Tibial artery (tissue), 4 donors: ENCODE measurements at regions not wholly inside any gene's neighbourhood (a gene's known extent, or its start where the extent isn't known, plus 50 kb on each side); places are given as distances from the start of the nearest gene placed in this dataset.
A peak's percentile ranks its signal among the peaks of the same experiment; 100 is the strongest.

Experiments used
- DNase-seq, 2 donors: peaks; one replicate each; pipeline ENCODE4 v3.0.0-alpha.2; 2019
- H3K27ac ChIP-seq, 2 donors: fragments of 200-600 bp; sonication (generic) in 1 of 2; 1 replicate in 1 of 2; 2 replicates in 1 of 2; pipeline ENCODE4 v1.5.1; 2018 to 2019; ENCODE audit warnings: mild to moderate bottlenecking in 1 of 2
- H3K27me3 ChIP-seq, 2 donors: fragments of 200-600 bp; sonication (generic) in 1 of 2; one replicate each; pipeline versions ENCODE4 v1.5.1 to v1.6.0; 2016 to 2019
- H3K36me3 ChIP-seq, 3 donors: fragments of 200-600 bp; sonication (generic) in 2 of 3; one replicate each; pipeline ENCODE4 v1.5.1; 2016 to 2019; ENCODE audit warnings: mild to moderate bottlenecking in 2 of 3
- H3K4me1 ChIP-seq, 4 donors: fragments of 200-600 bp; sonication (generic) in 2 of 4; 1 replicate in 3 of 4; 2 replicates in 1 of 4; pipeline ENCODE4 v1.5.1; 2016 to 2019
- H3K4me3 ChIP-seq, 2 donors: fragments of 200-600 bp; sonication (generic) in 1 of 2; 1 replicate in 1 of 2; 2 replicates in 1 of 2; pipeline ENCODE4 v1.5.1; 2018 to 2019; ENCODE audit warnings: mild to moderate bottlenecking in 2 of 2
- H3K9me3 ChIP-seq, 3 donors: fragments of 200-600 bp; sonication (generic) in 1 of 3; one replicate each; pipeline ENCODE4 v1.5.1; 2016 to 2019
- CTCF ChIP-seq, 2 experiments: fragments of 200-600 bp in 1 of 2; fragments of 450-650 bp in 1 of 2; IDR thresholded peaks; one replicate each; pipeline ENCODE4 v1.5.1; 2017 to 2019; ENCODE audit warnings: antibody characterized with exemption in 2 of 2, mild to moderate bottlenecking in 1 of 2, moderate library complexity in 1 of 2
- intact Hi-C: fragments of 100-400 bp; cut with DNase I; formaldehyde crosslinking; loops from one replicate; pipeline ENCODE4 v1.15.0; 2023; ENCODE audit warnings: low total_unique reads

GRCh38 chr9:17907779-17908508 lies 329.1 kb downstream of the SH3GL2 start:
- no peak for DNase-seq
- peaks cover 0 to 26% (median 14%) of the 10 kb centered on the region in 4 donors for H3K4me1 ChIP-seq
- intact Hi-C loops, result no loop called here
- no peaks in the 10 kb centered on the region for H3K36me3 ChIP-seq
- TF ChIP-seq CTCF (IDR thresholded peaks at IDR 0.05), result no peak
- no peaks in the 10 kb centered on the region for H3K9me3 ChIP-seq
- H3K27me3 ChIP-seq, result peaks cover 0 to 2% of the 10 kb centered on the region in 2 donors
- peak overlapping the region; percentile 60 to 61 for H3K4me3 ChIP-seq
- peak overlapping the region; percentile 82 to 83 for H3K27ac ChIP-seq

DNA sequence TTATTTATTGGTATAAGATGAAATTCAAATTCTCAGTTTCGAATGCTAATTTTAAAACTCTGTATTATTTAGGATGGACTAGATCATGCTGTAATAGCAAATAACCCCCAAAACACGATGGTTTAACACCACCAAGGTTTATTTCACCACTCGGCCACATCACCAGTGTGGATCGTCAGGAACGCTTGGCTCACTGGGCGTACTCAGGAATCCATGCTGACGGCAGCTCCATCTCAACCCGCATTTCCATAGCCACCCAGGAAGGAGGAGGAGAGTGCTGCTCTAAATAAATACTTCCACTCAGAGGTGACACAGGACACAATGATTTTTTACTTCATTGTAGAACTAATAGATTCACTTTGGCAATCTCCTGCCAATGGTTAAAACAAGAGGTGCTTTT lies 347.4 kb downstream of the SH3GL2 start:
- no peak overlapping the region for H3K27ac ChIP-seq
- no peaks in the 10 kb centered on the region for H3K9me3 ChIP-seq
- no peaks in the 10 kb centered on the region for H3K4me1 ChIP-seq
- no peak for TF ChIP-seq CTCF (IDR thresholded peaks at IDR 0.05)
- H3K27me3 ChIP-seq, result no peaks in the 10 kb centered on the region
- no peaks in the 10 kb centered on the region for H3K36me3 ChIP-seq
- no peak for DNase-seq
- no peak overlapping the region for H3K4me3 ChIP-seq
- intact Hi-C loops, result no loop called here

- no peak overlapping the region for H3K27ac ChIP-seq
- no peaks in the 10 kb centered on the region for H3K9me3 ChIP-seq
- no peaks in the 10 kb centered on the region for H3K4me1 ChIP-seq
- intact Hi-C loops, result no loop called here
- H3K36me3 ChIP-seq, result no peaks in the 10 kb centered on the region
- no peak for DNase-seq
- TF ChIP-seq CTCF (IDR thresholded peaks at IDR 0.05), result no peak
- H3K4me3 ChIP-seq, result no peak overlapping the region
- no peaks in the 10 kb centered on the region for H3K27me3 ChIP-seq
These were observed 348.8 kb downstream of the SH3GL2 start for GRCh38 chr9:17927616-17928015.

DNA sequence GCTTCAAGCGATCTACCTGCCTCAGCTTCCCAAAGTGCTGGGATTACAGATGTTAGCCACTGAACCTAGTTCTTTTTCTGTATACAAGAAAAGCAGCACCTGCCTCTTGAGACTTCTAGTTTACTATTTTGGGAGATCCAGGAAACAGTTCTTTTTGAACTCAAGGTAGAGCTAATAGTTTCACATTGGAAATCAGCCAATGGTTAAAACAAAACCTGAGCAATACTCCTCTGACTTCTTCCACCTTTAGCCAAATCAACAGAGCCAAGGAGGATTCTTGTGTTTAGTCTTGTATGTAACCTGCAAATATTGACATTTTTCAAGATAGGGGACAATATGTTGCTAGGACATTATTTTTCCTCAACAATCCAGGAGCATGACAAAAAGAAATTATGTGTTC lies 349.4 kb downstream of the SH3GL2 start:
- Histone ChIP-seq H3K4me1 (no peaks in the 10 kb centered on the region), H3K36me3 (no peaks in the 10 kb centered on the region), H3K27ac (no peak overlapping the region), H3K4me3 (no peak overlapping the region), H3K9me3 (no peaks in the 10 kb centered on the region), H3K27me3 (no peaks in the 10 kb centered on the region)
- intact Hi-C loops, result no loop called here
- no peak for DNase-seq
- TF ChIP-seq CTCF (IDR thresholded peaks at IDR 0.05), result no peak

GRCh38 chr9:17928768-17929167 lies 349.9 kb downstream of the SH3GL2 start:
- no peaks in the 10 kb centered on the region for H3K9me3 ChIP-seq
- intact Hi-C loops, result no loop called here
- no peak overlapping the region for H3K27ac ChIP-seq
- no peaks in the 10 kb centered on the region for H3K27me3 ChIP-seq
- H3K4me1 ChIP-seq, result no peaks in the 10 kb centered on the region
- H3K36me3 ChIP-seq, result no peaks in the 10 kb centered on the region
- no peak for DNase-seq
- TF ChIP-seq CTCF (IDR thresholded peaks at IDR 0.05), result no peak
- H3K4me3 ChIP-seq, result no peak overlapping the region

DNA sequence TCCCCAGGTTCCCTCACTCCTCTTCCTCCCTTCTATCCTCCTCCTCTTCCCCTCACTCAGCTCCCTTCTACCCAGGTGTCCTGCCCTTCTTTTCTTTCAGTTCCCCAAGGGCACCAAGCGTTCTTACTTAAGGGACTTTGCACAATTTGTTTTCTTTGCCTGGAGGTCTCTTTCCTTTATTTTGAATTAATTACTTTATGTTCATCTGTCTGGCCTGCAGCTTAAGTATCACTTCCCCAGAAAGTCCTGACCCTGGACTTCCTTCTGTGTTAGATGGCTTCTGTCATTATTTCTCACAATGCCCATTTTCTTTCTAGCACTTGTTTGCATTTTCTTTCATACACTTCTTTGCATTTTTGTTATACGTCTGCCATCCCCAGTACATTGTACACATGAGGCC lies 350.6 kb downstream of the SH3GL2 start:
- Histone ChIP-seq H3K9me3 (no peaks in the 10 kb centered on the region), H3K36me3 (no peaks in the 10 kb centered on the region), H3K27ac (no peak overlapping the region), H3K4me1 (no peaks in the 10 kb centered on the region), H3K27me3 (no peaks in the 10 kb centered on the region), H3K4me3 (no peak overlapping the region)
- no peak for TF ChIP-seq CTCF (IDR thresholded peaks at IDR 0.05)
- DNase-seq, result no peak
- intact Hi-C loops, result no loop called here
